Suprapubic skin (tissue), 4 donors: ENCODE measurements at regions not wholly inside any gene's neighbourhood (a gene's known extent, or its start where the extent isn't known, plus 50 kb on each side); places are given as distances from the start of the nearest gene placed in this dataset.

ENCODE experiments used
- CTCF ChIP-seq, 2 donors: fragments of 200-600 bp in 1 of 2; fragments of 450-650 bp in 1 of 2; sonication (generic) in 1 of 2; IDR thresholded peaks; one replicate each; pipeline ENCODE4 v1.5.1; 2016 to 2019; ENCODE audit warnings: antibody characterized with exemption in 2 of 2, mild to moderate bottlenecking in 1 of 2, moderate library complexity in 1 of 2
- POLR2A ChIP-seq, 2 donors: fragments of 450-650 bp; IDR thresholded peaks; one replicate each; pipeline ENCODE4 v1.6.1; 2017; ENCODE audit warnings: antibody characterized with exemption in 2 of 2, mild to moderate bottlenecking in 2 of 2, moderate library complexity in 2 of 2
- POLR2AphosphoS5 ChIP-seq, 3 donors: sonication (generic); formaldehyde crosslinking; IDR thresholded peaks; one replicate each; pipeline ENCODE4 v1.6.1; 2017; ENCODE audit warnings: antibody characterized with exemption in 3 of 3

GRCh38 chr13:83601539-83601938 lies 280.7 kb downstream of the SLITRK1 start:
- TF ChIP-seq CTCF (IDR thresholded peaks at IDR 0.05), result no peak
- no peak for TF ChIP-seq POLR2AphosphoS5 (IDR thresholded peaks at IDR 0.05)
- TF ChIP-seq POLR2A (IDR thresholded peaks at IDR 0.05), result no peak
